Testis (tissue), 2 donors: ENCODE measurements at regions not wholly inside any gene's neighbourhood (a gene's known extent, or its start where the extent isn't known, plus 50 kb on each side); places are given as distances from the start of the nearest gene placed in this dataset.

Source experiments
- DNase-seq: peaks from one replicate; pipeline ENCODE4 v3.0.0-alpha.2; 2019
- H3K27ac ChIP-seq, 2 donors: fragments of 200-600 bp; sonication (generic); one replicate each; pipeline ENCODE4 v1.5.1; 2019
- H3K27me3 ChIP-seq: fragments of 200-600 bp; sonication (generic); one replicate; pipeline ENCODE4 v1.5.1; 2019
- H3K36me3 ChIP-seq: fragments of 200-600 bp; sonication (generic); one replicate; pipeline ENCODE4 v1.5.1; 2017; ENCODE audit warnings: low read depth; ENCODE audit errors: missing control alignments
- H3K4me1 ChIP-seq: fragments of 200-600 bp; sonication (generic); one replicate; pipeline ENCODE4 v1.5.1; 2019
- H3K4me3 ChIP-seq, 2 donors: fragments of 200-600 bp; sonication (generic); one replicate each; pipeline ENCODE4 v1.5.1; 2017 to 2019
- H3K9me3 ChIP-seq: fragments of 200-600 bp; sonication (generic); one replicate; pipeline ENCODE4 v1.5.1; 2017
- CTCF ChIP-seq, 3 experiments: fragments of 450-650 bp in 2 of 3; fragments of 200-600 bp in 1 of 3; sonication (generic) in 1 of 3; IDR thresholded peaks; one replicate each; pipeline ENCODE4 v1.5.1; 2016 to 2019; ENCODE audit warnings: antibody characterized with exemption in 3 of 3, mild to moderate bottlenecking in 2 of 3, moderate library complexity in 1 of 3
- POLR2A ChIP-seq: fragments of 450-650 bp; IDR thresholded peaks from one replicate; pipeline ENCODE4 v1.6.1; 2017; ENCODE audit warnings: antibody characterized with exemption, mild to moderate bottlenecking, moderate library complexity
- WGBS, 2 donors: methylation state at CpG; one replicate each; pipeline ENCODE4 v1.1.5; 2018; 5-methylcytosine and 5-hydroxymethylcytosine counted together
- intact Hi-C: fragments of 100-400 bp; cut with DNase I; formaldehyde crosslinking; loops from one replicate; pipeline ENCODE4 v1.15.1; 2023; ENCODE audit warnings: low total_unique reads

GRCh38 chr15:96079041-96079440 is 251.5 kb upstream of the NR2F2 start:
- no peak overlapping the region for H3K27ac ChIP-seq
- intact Hi-C loops, result no loop called here
- no peaks in the 10 kb centered on the region for H3K4me1 ChIP-seq
- no peak for DNase-seq
- H3K4me3 ChIP-seq, result no peak overlapping the region
- H3K36me3 ChIP-seq, result no peaks in the 10 kb centered on the region
- WGBS, 2 donors, result 77 to 89% methylated on average over 4 of the region's 4 CpGs
- TF ChIP-seq CTCF (IDR thresholded peaks at IDR 0.05), result no peak
- TF ChIP-seq POLR2A, result no peak
- no peaks in the 10 kb centered on the region for H3K9me3 ChIP-seq
- H3K27me3 ChIP-seq, result no peaks in the 10 kb centered on the region

GRCh38 chr15:96079882-96080281 is 250.6 kb upstream of the NR2F2 start:
- DNase-seq, result no peak
- 89 to 90% methylated on average over 3 of the region's 3 CpGs for WGBS, 2 donors
- intact Hi-C loops, result no loop called here
- no peak overlapping the region for H3K4me3 ChIP-seq
- no peaks in the 10 kb centered on the region for H3K4me1 ChIP-seq
- H3K9me3 ChIP-seq, result no peaks in the 10 kb centered on the region
- no peaks in the 10 kb centered on the region for H3K36me3 ChIP-seq
- no peak overlapping the region for H3K27ac ChIP-seq
- no peaks in the 10 kb centered on the region for H3K27me3 ChIP-seq
- no peak for TF ChIP-seq CTCF (IDR thresholded peaks at IDR 0.05)
- no peak for TF ChIP-seq POLR2A

GRCh38 chr15:96086164-96086563 is 244.3 kb upstream of the NR2F2 start:
- intact Hi-C loops, result no loop called here
- H3K9me3 ChIP-seq, result no peaks in the 10 kb centered on the region
- no peak overlapping the region for H3K27ac ChIP-seq
- H3K4me3 ChIP-seq, result no peak overlapping the region
- DNase-seq, result no peak
- no peaks in the 10 kb centered on the region for H3K36me3 ChIP-seq
- no peaks in the 10 kb centered on the region for H3K4me1 ChIP-seq
- H3K27me3 ChIP-seq, result no peaks in the 10 kb centered on the region
- 74 to 83% methylated on average over 3 of the region's 3 CpGs for WGBS, 2 donors
- no peak for TF ChIP-seq POLR2A
- no peak for TF ChIP-seq CTCF (IDR thresholded peaks at IDR 0.05)

DNA sequence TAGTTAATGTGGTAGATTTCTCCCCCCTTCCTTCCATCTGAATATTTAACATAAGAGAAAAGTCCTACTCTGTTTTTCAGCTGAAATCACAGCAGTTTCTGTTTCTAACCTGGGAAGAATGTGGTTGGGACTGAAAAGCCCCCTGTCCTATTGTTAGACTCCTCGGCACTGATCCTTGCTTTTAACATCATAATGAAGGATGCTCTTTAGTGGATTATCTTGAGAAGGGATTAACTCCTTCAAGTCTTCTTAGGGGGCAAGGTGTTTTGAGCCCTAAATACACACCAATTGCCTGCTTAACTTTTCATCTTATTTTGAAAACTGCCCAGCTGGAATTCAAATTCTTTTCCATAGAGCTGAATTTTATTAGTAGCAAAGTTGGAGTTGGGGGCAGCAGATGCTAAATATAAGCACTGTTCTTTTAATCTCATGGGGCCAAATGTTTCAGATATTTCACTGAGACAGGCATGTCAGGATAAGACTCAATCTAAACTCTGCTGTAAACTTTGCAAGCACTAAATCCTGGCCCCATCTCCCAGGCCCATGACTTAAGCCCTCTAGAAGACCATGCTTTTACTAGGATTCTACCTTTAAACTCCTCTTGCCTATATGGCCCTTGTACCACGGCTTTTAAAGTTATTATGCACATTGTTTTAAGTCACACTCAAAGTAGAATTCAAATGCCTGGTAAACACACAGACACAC is 243.2 kb upstream of the NR2F2 start:
- H3K27ac ChIP-seq, result no peak overlapping the region
- TF ChIP-seq POLR2A (no peak), CTCF (IDR thresholded peaks at IDR 0.05) (no peak)
- intact Hi-C loops, result no loop called here
- no peaks in the 10 kb centered on the region for H3K36me3 ChIP-seq
- H3K4me1 ChIP-seq, result no peaks in the 10 kb centered on the region
- 43 to 50% methylated on average over 2 of the region's 2 CpGs for WGBS, 2 donors
- no peaks in the 10 kb centered on the region for H3K9me3 ChIP-seq
- no peak overlapping the region for H3K4me3 ChIP-seq
- DNase-seq, result no peak
- no peaks in the 10 kb centered on the region for H3K27me3 ChIP-seq

DNA sequence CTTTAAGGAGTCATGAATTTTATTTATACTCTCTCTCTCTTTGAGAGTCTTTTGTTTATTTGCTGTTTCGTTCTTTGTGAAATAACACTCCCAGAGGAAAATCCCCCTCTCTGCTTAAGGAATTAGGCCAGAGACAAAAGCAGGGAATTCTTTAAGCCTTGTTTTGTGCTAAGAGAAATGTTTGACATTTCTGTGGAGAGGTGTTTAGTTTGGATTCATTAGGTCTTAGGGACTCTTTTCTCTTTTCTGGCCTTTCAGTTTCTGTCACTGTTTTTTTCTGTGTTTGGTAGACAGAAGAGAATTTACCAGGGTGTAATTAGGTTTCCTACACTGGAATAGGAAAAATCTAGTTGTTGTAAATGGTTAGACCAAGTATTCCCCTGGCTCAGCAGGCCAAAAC is 241.8 kb upstream of the NR2F2 start:
- H3K27me3 ChIP-seq, result no peaks in the 10 kb centered on the region
- no peak overlapping the region for H3K4me3 ChIP-seq
- no peak for DNase-seq
- TF ChIP-seq POLR2A (no peak), CTCF (IDR thresholded peaks at IDR 0.05) (no peak)
- WGBS, 2 donors, result 50 to 59% methylated on average over 1 of the region's 1 CpG
- intact Hi-C loops, result no loop called here
- no peaks in the 10 kb centered on the region for H3K4me1 ChIP-seq
- H3K36me3 ChIP-seq, result no peaks in the 10 kb centered on the region
- H3K27ac ChIP-seq, result no peak overlapping the region
- H3K9me3 ChIP-seq, result no peaks in the 10 kb centered on the region
